Tibial nerve (tissue), 4 donors: ENCODE measurements at regions not wholly inside any gene's neighbourhood (a gene's known extent, or its start where the extent isn't known, plus 50 kb on each side); places are given as distances from the start of the nearest gene placed in this dataset.

Experiments used
- EP300 ChIP-seq, 2 donors: sonication (generic); formaldehyde crosslinking; IDR thresholded peaks; one replicate each; pipeline ENCODE4 v1.6.1; 2017; ENCODE audit warnings: antibody characterized with exemption in 2 of 2, mild to moderate bottlenecking in 1 of 2
- POLR2A ChIP-seq, 2 donors: fragments of 450-650 bp; IDR thresholded peaks; one replicate each; pipeline ENCODE4 v1.6.1; 2017; ENCODE audit warnings: antibody characterized with exemption in 2 of 2, mild to moderate bottlenecking in 2 of 2, moderate library complexity in 2 of 2
- TF ChIP-seq, protein P1 (sequence below), 5 experiments: fragments of 200-600 bp in 3 of 5; fragments of 450-650 bp in 2 of 5; sonication (generic) in 3 of 5; IDR thresholded peaks; one replicate each; pipeline ENCODE4 v1.5.1; 2016 to 2019; ENCODE audit warnings: antibody characterized with exemption in 5 of 5, mild to moderate bottlenecking in 3 of 5, moderate library complexity in 2 of 5

DNA sequence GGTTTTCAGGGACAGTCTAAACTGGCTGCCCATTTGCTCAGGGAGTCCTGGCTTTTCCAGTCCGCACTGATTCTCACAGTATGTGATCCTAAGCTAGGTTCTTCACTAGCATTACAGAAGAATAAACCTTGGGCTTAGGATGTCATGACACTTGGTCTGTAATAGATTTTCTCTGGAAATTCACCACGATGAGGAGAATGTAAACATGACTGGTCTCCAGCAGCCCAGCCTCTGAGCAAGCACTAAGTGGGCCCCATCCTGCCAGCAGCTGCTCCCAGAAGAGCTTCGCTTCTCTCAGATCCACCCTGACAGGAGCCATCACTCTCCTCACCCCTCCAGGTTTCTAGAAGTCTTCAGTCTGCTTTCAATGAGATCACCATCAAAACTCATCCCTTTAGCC lies 103.7 kb upstream of the ZPBP start:
- no peak for TF ChIP-seq POLR2A (IDR thresholded peaks at IDR 0.05)
- no peak for TF ChIP-seq EP300 (IDR thresholded peaks at IDR 0.05)
- TF ChIP-seq, protein P1, sequence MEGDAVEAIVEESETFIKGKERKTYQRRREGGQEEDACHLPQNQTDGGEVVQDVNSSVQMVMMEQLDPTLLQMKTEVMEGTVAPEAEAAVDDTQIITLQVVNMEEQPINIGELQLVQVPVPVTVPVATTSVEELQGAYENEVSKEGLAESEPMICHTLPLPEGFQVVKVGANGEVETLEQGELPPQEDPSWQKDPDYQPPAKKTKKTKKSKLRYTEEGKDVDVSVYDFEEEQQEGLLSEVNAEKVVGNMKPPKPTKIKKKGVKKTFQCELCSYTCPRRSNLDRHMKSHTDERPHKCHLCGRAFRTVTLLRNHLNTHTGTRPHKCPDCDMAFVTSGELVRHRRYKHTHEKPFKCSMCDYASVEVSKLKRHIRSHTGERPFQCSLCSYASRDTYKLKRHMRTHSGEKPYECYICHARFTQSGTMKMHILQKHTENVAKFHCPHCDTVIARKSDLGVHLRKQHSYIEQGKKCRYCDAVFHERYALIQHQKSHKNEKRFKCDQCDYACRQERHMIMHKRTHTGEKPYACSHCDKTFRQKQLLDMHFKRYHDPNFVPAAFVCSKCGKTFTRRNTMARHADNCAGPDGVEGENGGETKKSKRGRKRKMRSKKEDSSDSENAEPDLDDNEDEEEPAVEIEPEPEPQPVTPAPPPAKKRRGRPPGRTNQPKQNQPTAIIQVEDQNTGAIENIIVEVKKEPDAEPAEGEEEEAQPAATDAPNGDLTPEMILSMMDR (IDR thresholded peaks at IDR 0.05), result no peak
